Neutrophil (primary cell): ENCODE measurements at regions not wholly inside any gene's neighbourhood (a gene's known extent, or its start where the extent isn't known, plus 50 kb on each side); places are given as distances from the start of the nearest gene placed in this dataset.

Source experiments
- H3K27ac ChIP-seq: fragments of 200-600 bp; sonication (generic); 2 replicates; pipeline ENCODE4 v1.5.1; 2016; ENCODE audit warnings: mild to moderate bottlenecking, moderate library complexity
- H3K27me3 ChIP-seq: fragments of 200-600 bp; sonication (generic); 2 replicates; pipeline ENCODE4 v1.6.0; 2016; ENCODE audit warnings: mild to moderate bottlenecking
- H3K36me3 ChIP-seq: fragments of 200-600 bp; sonication (generic); 2 replicates; pipeline ENCODE4 v1.5.1; 2017
- H3K4me1 ChIP-seq, 2 experiments: fragments of 200-600 bp in 1 of 2; sonication (generic) in 1 of 2; 1 replicate in 1 of 2; 2 replicates in 1 of 2; pipeline versions ENCODE4 v1.5.1 to v1.6.1; 2013 to 2016; ENCODE audit warnings: low read depth in 1 of 2, low read length in 1 of 2, mild to moderate bottlenecking in 1 of 2, moderate library complexity in 1 of 2; ENCODE audit not compliant: control insufficient read depth in 1 of 2, insufficient read depth in 1 of 2
- H3K4me3 ChIP-seq, 2 experiments: fragments of 200-600 bp in 1 of 2; sonication (generic) in 1 of 2; 1 replicate in 1 of 2; 2 replicates in 1 of 2; pipeline ENCODE4 v1.5.1; 2013 to 2016; ENCODE audit warnings: low read depth in 1 of 2, low read length in 1 of 2, mild to moderate bottlenecking in 1 of 2, moderate library complexity in 1 of 2
- H3K9me3 ChIP-seq: fragments of 200-600 bp; sonication (generic); 2 replicates; pipeline ENCODE4 v1.5.1; 2016
- TF ChIP-seq, protein P1 (sequence below): fragments of 200-600 bp; sonication (generic); IDR thresholded peaks from 2 replicates; pipeline ENCODE4 v1.5.1; 2016; ENCODE audit warnings: antibody characterized with exemption

DNA sequence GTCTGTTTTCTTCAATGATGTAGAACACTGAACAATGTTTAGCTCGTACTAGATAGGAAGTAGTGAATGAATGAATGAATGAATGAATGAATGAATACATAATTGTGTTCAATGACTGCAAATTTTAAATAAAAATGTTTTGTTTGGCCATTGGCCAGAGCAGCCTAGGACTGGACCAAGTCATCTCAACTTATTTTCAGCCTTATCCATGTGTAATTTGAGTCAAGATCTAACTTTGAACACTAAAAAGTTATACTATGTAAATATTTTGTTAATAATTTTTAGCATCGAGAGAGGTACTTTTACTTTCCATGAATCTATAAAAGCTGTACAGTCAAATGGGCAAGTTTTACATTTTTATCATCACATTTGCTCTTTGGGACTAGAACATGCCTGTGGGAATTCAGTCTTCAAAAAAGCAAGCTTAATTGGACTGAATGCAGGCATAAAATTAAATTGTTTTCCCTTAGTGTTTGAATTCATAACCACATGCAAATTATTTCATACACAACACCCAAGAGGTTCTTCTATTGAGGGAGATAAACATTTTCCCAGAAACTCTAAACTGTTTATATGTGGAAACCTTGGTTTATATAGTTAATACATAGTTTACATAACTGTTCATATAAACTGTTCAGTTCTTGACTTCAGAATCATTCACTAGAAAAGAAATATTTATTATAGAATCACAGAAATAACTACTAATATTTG is 222.1 kb upstream of the ANO3 start:
- Histone ChIP-seq H3K9me3 (no peaks in the 10 kb centered on the region), H3K36me3 (no peaks in the 10 kb centered on the region), H3K4me3 (no peak overlapping the region), H3K27me3 (no peaks in the 10 kb centered on the region), H3K4me1 (no peaks in the 10 kb centered on the region), H3K27ac (no peak overlapping the region)
- TF ChIP-seq, protein P1, sequence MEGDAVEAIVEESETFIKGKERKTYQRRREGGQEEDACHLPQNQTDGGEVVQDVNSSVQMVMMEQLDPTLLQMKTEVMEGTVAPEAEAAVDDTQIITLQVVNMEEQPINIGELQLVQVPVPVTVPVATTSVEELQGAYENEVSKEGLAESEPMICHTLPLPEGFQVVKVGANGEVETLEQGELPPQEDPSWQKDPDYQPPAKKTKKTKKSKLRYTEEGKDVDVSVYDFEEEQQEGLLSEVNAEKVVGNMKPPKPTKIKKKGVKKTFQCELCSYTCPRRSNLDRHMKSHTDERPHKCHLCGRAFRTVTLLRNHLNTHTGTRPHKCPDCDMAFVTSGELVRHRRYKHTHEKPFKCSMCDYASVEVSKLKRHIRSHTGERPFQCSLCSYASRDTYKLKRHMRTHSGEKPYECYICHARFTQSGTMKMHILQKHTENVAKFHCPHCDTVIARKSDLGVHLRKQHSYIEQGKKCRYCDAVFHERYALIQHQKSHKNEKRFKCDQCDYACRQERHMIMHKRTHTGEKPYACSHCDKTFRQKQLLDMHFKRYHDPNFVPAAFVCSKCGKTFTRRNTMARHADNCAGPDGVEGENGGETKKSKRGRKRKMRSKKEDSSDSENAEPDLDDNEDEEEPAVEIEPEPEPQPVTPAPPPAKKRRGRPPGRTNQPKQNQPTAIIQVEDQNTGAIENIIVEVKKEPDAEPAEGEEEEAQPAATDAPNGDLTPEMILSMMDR, result no peak

DNA sequence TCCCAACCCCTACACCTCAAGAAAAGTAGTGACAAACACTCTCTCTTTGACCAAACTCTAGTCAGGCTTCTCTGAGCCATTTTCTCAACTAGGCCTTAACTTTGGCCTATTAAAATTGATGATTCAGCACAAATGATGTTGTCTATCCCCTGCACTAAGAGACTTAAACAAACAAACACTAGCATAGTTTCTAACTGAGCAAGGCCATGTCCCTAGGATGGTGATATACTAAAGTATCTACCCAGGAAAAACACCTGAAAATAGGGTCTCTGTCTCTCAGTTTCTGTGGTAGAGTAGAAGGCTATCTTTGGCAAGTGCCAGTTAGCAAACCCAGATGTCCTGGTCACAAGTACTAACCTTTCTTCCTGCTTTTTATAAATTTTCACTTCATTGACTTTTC is 219.7 kb upstream of the ANO3 start:
- H3K4me1 ChIP-seq, result no peaks in the 10 kb centered on the region
- no peaks in the 10 kb centered on the region for H3K9me3 ChIP-seq
- TF ChIP-seq, protein P1, result no peak
- H3K4me3 ChIP-seq, result no peak overlapping the region
- H3K27me3 ChIP-seq, result no peaks in the 10 kb centered on the region
- H3K36me3 ChIP-seq, result no peaks in the 10 kb centered on the region
- no peak overlapping the region for H3K27ac ChIP-seq

GRCh38 chr11:26121466-26121865 is 210.5 kb upstream of the ANO3 start:
- Histone ChIP-seq H3K36me3 (no peaks in the 10 kb centered on the region), H3K27me3 (no peaks in the 10 kb centered on the region), H3K9me3 (no peaks in the 10 kb centered on the region), H3K4me3 (no peak overlapping the region), H3K4me1 (no peaks in the 10 kb centered on the region), H3K27ac (no peak overlapping the region)
- TF ChIP-seq, protein P1, result no peak

DNA sequence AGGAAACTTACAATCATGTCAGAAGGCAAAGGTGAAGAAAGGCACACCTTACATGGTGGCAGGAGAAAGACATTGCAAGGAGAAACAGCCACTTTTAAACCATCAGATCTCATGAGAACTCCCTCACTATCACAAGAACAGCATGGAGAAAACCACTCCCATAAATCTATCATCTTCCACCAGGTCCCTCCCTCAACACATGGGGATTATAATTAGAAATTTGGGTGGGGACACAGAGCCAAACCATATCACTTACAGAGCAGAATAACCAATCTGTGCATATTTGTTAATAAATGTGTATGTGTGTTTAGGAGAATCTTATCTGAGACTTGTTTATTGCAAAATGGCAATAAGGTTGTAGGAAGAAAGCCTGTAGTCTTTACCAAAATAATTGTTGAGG is 205.2 kb upstream of the ANO3 start:
- TF ChIP-seq, protein P1, result no peak

DNA sequence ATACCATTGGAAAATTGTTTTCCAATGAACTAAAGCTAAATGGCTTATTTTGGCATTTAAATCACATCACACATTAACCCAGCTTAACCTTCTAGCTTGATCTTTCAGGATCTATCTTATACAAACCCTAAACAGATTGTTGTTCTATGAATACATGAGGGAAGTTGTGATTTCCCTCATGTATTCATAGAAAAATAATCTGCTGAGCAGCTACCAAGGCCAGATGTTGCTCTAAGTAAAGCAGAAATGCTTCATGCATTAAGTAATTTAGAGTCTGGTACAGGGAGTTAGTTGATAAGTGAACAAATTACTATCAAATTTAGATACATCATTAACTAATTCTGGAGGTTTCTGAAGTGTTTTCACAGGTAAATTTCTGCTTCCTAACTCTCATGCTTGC is 204.6 kb upstream of the ANO3 start:
- no peak overlapping the region for H3K4me3 ChIP-seq
- H3K27me3 ChIP-seq, result no peaks in the 10 kb centered on the region
- no peak overlapping the region for H3K27ac ChIP-seq
- no peaks in the 10 kb centered on the region for H3K9me3 ChIP-seq
- no peaks in the 10 kb centered on the region for H3K4me1 ChIP-seq
- H3K36me3 ChIP-seq, result no peaks in the 10 kb centered on the region
- TF ChIP-seq, protein P1, result no peak

More for the DNA sequence above, 205.2 kb upstream of the ANO3 start:
- Histone ChIP-seq H3K36me3 (no peaks in the 10 kb centered on the region), H3K9me3 (no peaks in the 10 kb centered on the region), H3K27ac (no peak overlapping the region), H3K4me3 (no peak overlapping the region), H3K27me3 (no peaks in the 10 kb centered on the region), H3K4me1 (no peaks in the 10 kb centered on the region)
